PC-3 (cell line): ENCODE measurements at regions not wholly inside any gene's neighbourhood (a gene's known extent, or its start where the extent isn't known, plus 50 kb on each side); places are given as distances from the start of the nearest gene placed in this dataset.

Experiments used
- CTCF ChIP-seq: fragments of 300-600 bp; sonication (generic); conservative IDR thresholded peaks from 2 replicates; pipeline ENCODE4 v1.5.1; 2017; ENCODE audit warnings: antibody characterized with exemption, low read depth, mild to moderate bottlenecking, low read length
- EZH2 ChIP-seq: fragments of 300-600 bp; sonication (generic); IDR thresholded peaks from one replicate; pipeline ENCODE4 v1.6.1; 2017; ENCODE audit warnings: antibody characterized with exemption, mild to moderate bottlenecking, low read length; ENCODE audit not compliant: unreplicated experiment

GRCh38 chr21:17351766-17352165, 161.1 kb upstream of the CXADR start:
- TF ChIP-seq EZH2 = no peak
- TF ChIP-seq CTCF = no peak
